HG02798 (cell line): ENCODE measurements at regions not wholly inside any gene's neighbourhood (a gene's known extent, or its start where the extent isn't known, plus 50 kb on each side); places are given as distances from the start of the nearest gene placed in this dataset.

Experiments
- ATAC-seq: cut with Tn5 transposase; IDR thresholded peaks from one replicate; pipeline ENCODE4 v1.9.1; 2021; ENCODE audit warnings: mild to moderate bottlenecking; ENCODE audit not compliant: unreplicated experiment, poor library complexity

DNA sequence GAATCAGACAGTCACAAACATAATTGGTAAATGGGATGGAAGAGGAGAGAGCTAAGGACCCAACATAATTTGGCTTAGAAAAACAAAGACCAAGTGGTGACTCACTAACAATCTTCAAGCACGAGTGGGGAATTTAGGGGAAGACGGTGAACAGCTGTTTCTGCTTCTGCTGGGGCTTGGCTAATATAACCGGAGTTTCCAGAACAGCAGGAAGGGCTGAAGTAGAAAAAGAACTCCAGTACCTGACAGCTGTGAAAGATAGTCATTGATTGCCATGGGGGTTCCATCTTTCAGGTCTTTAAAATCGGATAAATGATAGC, 290.9 kb upstream of the LDB2 start:
- no peak for ATAC-seq

DNA sequence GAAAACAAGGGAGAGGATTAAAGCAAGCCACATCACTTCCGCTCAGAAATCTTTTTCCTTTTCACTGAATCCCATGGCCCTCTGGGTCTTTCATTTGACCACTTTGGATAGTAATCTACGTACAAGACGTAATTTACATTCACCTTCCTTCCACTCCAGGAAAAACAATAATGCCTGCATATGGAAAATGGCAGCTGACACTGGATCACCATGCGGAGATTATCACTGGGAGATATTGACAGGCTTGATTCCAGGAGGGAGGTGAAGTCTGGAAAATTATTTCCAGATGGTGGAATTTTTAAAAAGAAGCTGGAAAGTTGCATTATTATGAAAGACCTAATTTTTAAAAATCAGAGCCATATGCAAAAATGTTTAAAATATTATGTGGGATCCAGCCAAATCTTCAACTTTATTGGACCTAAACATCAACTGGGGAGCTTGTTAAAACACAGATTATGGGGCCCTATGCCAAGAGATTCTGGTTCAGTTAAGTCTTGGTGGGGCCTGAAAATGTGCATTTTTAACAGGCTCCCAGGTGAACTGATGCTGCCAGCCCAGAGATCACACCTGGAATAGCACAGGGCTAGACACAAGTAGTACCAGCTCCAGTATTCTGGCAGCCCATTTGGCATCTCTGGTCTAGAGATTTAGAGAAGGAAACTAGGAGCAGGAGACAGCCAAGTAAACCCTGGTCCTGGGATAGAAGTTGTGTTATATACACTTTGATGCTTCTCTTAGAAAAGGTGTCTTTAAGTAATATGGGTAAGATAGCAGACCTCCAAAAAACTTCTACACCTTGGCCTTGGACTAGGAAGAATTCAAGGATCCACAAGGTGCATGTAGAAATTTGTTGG, 290.3 kb upstream of the LDB2 start:
- no peak for ATAC-seq

DNA sequence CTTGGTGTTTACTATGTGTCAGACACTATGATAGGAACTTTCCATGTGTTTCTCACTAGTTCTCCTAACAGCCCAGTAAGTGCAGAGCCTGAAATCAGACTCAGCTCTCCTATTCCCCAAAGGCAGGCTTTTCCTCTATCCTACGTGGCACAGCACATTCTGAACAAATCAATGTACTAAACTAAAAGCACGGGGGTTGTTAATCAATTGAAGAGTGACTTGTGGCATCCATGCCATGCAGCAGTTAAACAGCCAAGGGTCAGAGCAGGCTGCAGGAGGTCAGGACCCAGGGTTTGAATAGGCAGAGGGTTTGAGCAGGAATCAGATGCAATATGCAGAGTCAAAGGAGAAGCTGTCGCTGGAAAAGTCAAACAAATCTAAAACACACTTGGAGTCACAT, 289.7 kb upstream of the LDB2 start:
- ATAC-seq, result no peak

GRCh38 chr4:17187003-17187402, 288.6 kb upstream of the LDB2 start:
- no peak for ATAC-seq

DNA sequence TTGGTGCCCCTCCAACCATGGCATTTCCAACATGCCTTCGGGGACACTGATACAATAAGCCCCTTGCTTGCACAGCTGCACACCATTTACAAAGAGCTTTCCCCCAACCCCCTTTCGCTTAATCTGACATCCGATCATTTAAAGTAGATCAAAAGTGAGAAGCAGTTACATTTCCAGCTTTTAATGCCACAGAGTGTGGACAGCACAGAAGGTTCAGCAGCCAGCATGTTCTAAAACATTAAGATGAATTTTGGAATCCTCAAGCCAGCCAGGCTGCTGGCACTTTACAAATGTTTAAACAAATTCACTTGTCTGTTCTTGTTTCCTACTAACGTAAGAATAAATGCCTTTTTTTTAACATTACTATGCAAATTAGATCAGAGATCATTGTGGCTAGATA, 284.4 kb upstream of the LDB2 start:
- no peak for ATAC-seq

DNA sequence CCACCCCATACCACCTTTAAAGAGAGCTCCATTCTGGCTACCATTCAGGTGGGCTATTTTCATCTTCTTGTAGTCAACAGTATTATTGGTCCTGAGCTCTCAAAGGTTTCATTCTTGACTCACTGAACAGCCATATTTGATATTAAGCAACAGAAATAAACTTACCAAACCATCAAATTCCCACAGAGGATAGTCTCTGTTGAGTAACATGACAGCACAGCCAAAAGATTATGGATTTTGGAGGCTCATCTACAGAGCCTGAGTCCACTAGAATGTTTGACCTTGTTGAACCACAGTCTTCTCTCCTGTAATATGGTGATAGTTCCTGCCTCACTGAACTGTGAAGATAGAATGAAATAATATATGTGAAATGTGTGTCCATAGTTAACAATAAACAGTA, 276.3 kb upstream of the LDB2 start:
- ATAC-seq, result no peak

- no peak for ATAC-seq
These were observed 274.9 kb upstream of the LDB2 start for GRCh38 chr4:17173300-17173699.

DNA sequence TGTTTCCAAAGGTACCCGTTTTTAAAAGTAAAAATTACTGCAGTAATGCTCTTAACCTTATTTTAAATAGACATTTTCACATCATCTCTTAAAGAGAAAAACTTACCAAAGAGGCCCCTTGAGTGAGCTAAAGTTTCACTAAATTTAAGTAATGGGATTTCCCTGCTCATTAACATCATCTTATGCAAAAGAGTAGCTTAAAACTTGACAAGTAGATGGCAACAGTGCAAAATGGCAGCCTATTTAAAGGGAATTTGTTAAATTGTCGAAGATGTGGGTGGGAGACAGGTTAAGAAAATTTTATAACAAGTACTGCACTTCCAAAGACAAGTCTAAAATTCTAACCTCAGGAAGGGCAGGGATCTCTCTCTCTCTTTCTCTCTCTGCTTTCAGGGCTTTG, 271.7 kb upstream of the LDB2 start:
- no peak for ATAC-seq

GRCh38 chr4:17169699-17170098, 271.3 kb upstream of the LDB2 start:
- ATAC-seq, result no peak

- ATAC-seq, result no peak
These were observed 270.1 kb upstream of the LDB2 start for GRCh38 chr4:17168571-17168970.

DNA sequence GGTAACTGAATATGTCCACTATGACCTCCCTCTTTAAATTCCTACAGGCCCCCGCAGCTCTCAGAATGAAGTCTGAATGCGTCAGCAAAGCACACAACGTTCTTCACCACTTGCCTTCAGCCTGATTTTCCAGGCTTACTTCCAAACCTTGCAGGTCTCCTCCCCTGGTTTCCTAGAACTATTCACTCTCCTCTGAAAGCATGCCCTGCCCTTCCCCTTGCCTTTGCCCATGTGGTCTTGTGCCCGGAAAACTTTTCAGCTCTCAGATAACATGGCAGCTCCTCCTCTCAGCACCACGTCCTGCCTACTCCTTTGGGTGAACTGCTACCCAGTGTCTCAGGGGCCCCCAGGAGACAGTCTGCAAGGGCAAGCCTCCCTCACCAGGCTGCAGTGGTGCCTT, 268.5 kb upstream of the LDB2 start:
- ATAC-seq, result no peak

- ATAC-seq, result no peak
These were observed 266.8 kb upstream of the LDB2 start for GRCh38 chr4:17165286-17165685.

DNA sequence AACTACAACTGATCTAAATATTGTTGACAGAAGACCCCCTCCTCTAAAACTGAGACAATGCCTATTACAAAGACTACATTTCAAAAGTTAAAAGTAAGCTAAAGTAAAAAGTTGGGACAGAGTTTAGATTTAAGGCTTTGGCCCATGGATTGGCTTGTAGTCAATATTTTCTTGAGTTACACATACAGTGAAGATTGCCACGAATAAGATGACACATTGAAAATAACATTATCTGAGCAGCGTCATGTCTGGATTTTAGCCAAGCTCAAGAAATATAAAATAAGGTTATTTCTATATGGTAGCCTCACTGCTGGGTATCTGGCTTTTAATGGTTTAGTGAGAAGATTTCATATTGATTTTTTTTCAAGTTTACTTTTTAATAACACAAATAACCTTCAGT, 266.2 kb upstream of the LDB2 start:
- ATAC-seq, result no peak

- ATAC-seq, result no peak
These were observed 264.8 kb upstream of the LDB2 start for GRCh38 chr4:17163156-17163771.

- ATAC-seq, result no peak
These were observed 258.9 kb upstream of the LDB2 start for GRCh38 chr4:17157304-17157703.

- ATAC-seq, result no peak
These were observed 257.0 kb upstream of the LDB2 start for GRCh38 chr4:17155486-17155885.

DNA sequence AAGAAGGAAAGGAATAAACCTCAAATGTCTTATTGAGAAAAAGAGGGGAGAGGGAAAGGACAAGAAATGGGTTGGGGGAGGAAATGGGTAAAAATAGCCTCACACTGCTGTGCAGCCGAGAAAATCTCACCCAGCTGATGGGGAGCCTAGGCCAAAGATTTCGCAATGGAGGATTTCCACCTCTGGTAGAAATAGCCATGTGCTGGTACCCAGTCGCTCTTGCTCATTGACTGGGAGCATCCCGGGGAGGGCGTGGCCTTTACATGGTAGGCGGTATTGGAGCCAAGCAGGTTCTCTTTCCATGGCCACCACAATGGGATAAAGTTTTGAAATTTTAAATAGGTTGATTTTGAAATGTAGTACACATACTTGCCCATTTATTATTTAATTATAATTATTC, 255.1 kb upstream of the LDB2 start:
- no peak for ATAC-seq

GRCh38 chr4:17152941-17153540, 254.6 kb upstream of the LDB2 start:
- no peak for ATAC-seq

DNA sequence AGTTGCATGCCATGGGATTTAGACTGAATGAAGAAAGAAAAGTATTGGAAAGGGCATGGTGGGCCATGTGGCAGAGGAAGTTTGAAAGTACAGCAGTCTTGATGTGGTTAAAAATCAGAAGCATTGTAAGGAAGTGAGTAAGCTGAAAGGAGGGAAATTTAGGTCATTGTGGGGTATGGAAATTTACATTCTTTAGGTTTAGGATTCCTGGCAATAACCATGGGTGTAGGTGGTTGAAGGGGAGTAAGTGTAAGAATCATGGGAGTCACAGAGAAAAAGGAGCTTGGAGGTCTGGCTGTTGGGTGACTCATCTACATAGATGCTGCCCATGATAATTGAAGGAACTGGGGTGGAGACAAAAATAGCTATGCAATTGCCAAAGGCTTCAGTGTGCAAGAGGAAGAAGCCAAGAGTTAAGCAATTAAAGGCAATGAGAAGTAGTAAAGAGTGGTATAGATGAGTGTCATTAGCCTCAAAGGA, 243.8 kb upstream of the LDB2 start:
- no peak for ATAC-seq

- no peak for ATAC-seq
These were observed 240.4 kb upstream of the LDB2 start for GRCh38 chr4:17138847-17139246.

DNA sequence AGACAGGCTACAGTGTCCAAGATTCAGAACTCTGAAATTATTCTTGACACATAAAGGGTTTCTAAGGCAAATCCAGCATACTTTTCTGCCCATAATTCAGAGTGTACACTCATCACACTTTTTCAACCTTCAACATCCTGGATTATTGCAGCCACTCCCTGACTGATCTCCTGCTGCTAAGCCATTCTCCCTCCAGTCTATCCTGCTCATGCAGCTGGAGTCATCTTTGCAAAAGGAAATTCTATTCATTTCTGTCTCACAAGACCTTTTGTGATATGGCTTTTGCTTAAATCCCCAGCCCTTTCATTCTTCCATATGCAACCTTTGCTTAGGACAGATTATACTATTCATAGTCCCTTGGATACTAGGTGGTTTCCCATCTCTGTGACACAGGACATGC, 236.1 kb upstream of the LDB2 start:
- ATAC-seq, result no peak

- ATAC-seq, result no peak
These were observed 235.7 kb upstream of the LDB2 start for GRCh38 chr4:17134100-17134499.
